AG10803 (cell line): ENCODE measurements at regions not wholly inside any gene's neighbourhood (a gene's known extent, or its start where the extent isn't known, plus 50 kb on each side); places are given as distances from the start of the nearest gene placed in this dataset.

Source experiments
- DNase-seq: peaks from one replicate; pipeline ENCODE4 v3.0.0; 2010; ENCODE audit warnings: low read depth
- H3K4me3 ChIP-seq: 2 replicates; pipeline ENCODE4 v1.5.1; 2011; ENCODE audit warnings: mild to moderate bottlenecking, low read length, control low read depth
- CTCF ChIP-seq: conservative IDR thresholded peaks from 2 replicates; pipeline ENCODE4 v1.5.1; 2011; ENCODE audit warnings: mild to moderate bottlenecking, low read length, control low read depth, inconsistent platforms

GRCh38 chrX:7789200-7789599 is 53.8 kb upstream of the VCX start:
- no peak for TF ChIP-seq CTCF

GRCh38 chrX:7788334-7788733 is 54.6 kb upstream of the VCX start:
- no peak for TF ChIP-seq CTCF
- no peak for DNase-seq
- H3K4me3 ChIP-seq = no peak overlapping the region

More at GRCh38 chrX:7789200-7789599, 53.8 kb upstream of the VCX start:
- H3K4me3 ChIP-seq = no peak overlapping the region
- DNase-seq = no peak

- H3K4me3 ChIP-seq = no peak overlapping the region
- no peak for DNase-seq
- no peak for TF ChIP-seq CTCF
Measured at GRCh38 chrX:7787714-7788113, 55.3 kb upstream of the VCX start.

- H3K4me3 ChIP-seq = no peak overlapping the region
- DNase-seq = no peak
- TF ChIP-seq CTCF = no peak
Measured at GRCh38 chrX:7784580-7784979, 58.4 kb upstream of the VCX start.

GRCh38 chrX:7779644-7780043 is 63.3 kb upstream of the VCX start:
- no peak for DNase-seq
- no peak overlapping the region for H3K4me3 ChIP-seq
- TF ChIP-seq CTCF = no peak

GRCh38 chrX:7775987-7776386 is 67.0 kb upstream of the VCX start:
- DNase-seq = no peak
- no peak for TF ChIP-seq CTCF
- H3K4me3 ChIP-seq = no peak overlapping the region

- no peak overlapping the region for H3K4me3 ChIP-seq
- no peak for TF ChIP-seq CTCF
- no peak for DNase-seq
Measured at GRCh38 chrX:7771788-7772438, 71.1 kb upstream of the VCX start.
